ENCODE measurements at regions not wholly inside any gene's neighbourhood (a gene's known extent, or its start where the extent isn't known, plus 50 kb on each side); places are given as distances from the start of the nearest gene placed in this dataset.

- no peak for TF ChIP-seq REST (IDR thresholded peaks at IDR 0.05; ENCODE audit: insufficient read depth in 1 of 2, low read depth in 2 of 2, low read length in 1 of 2)
- no peak for TF ChIP-seq SIN3A (IDR thresholded peaks at IDR 0.05; ENCODE audit: borderline replicate concordance, insufficient read depth, low read depth, low read length)
- TF ChIP-seq POLR2AphosphoS5 (IDR thresholded peaks at IDR 0.05; ENCODE audit: low read depth, low read length) = no peak
- TF ChIP-seq CTCF (IDR thresholded peaks at IDR 0.05) = no peak
- no peak for TF ChIP-seq TCF7L2 (IDR thresholded peaks at IDR 0.05; ENCODE audit: low read depth, low read length)
- no peak overlapping the region for H3K4me3 ChIP-seq (ENCODE audit: low read depth in 2 of 2, low read length in 2 of 2)
- H3K9me3 ChIP-seq (ENCODE audit: control insufficient read depth, insufficient read depth, low read depth, low read length) = peaks cover 7% of the 10 kb centered on the region; the same call in 1 of the 2 replicates
- POLR2A ChIA-PET = no interaction called here
- intact Hi-C loops (cut with micrococcal nuclease; ENCODE audit: unreplicated experiment) (no loop called here), in situ Hi-C loops (cut with HindIII; ENCODE audit: low pct_unique_long_range_greater_than_20kb, low sequenced_read_pairs) (no loop called here)
- CTCF ChIA-PET = no interaction called here
- no peak for ATAC-seq
- no TSS peak for BruUV-seq (replicated peaks)
- no peak for DNase-seq (ENCODE audit: low read depth, low spot score)
- no peaks in the 10 kb centered on the region for H3K4me1 ChIP-seq (ENCODE audit: control insufficient read depth, insufficient read depth, low read length)
- H3K27me3 ChIP-seq (ENCODE audit: control insufficient read depth, insufficient read depth, low read length) = no peaks in the 10 kb centered on the region
- no peak overlapping the region for H3K27ac ChIP-seq (ENCODE audit: low read length)
- no peaks in the 10 kb centered on the region for H3K36me3 ChIP-seq (ENCODE audit: control insufficient read depth, insufficient read depth, low read length)
These were observed 164.1 kb upstream of the JAG1 start for GRCh38 chr20:10837901-10838300.

GRCh38 chr20:10842116-10842515 lies 168.3 kb upstream of the JAG1 start:
- ATAC-seq (no peak), DNase-seq (ENCODE audit: low read depth, low spot score) (no peak)
- no peaks in the 10 kb centered on the region for H3K27me3 ChIP-seq (ENCODE audit: control insufficient read depth, insufficient read depth, low read length)
- TF ChIP-seq CTCF (IDR thresholded peaks at IDR 0.05) = no peak
- TF ChIP-seq SIN3A (IDR thresholded peaks at IDR 0.05; ENCODE audit: borderline replicate concordance, insufficient read depth, low read depth, low read length) = no peak
- TF ChIP-seq TCF7L2 (IDR thresholded peaks at IDR 0.05; ENCODE audit: low read depth, low read length) = no peak
- no peak for TF ChIP-seq REST (IDR thresholded peaks at IDR 0.05; ENCODE audit: insufficient read depth in 1 of 2, low read depth in 2 of 2, low read length in 1 of 2)
- TF ChIP-seq POLR2AphosphoS5 (IDR thresholded peaks at IDR 0.05; ENCODE audit: low read depth, low read length) = no peak
- BruUV-seq (replicated peaks) = no TSS peak
- intact Hi-C loops (cut with micrococcal nuclease; ENCODE audit: unreplicated experiment) (no loop called here), in situ Hi-C loops (cut with HindIII; ENCODE audit: low pct_unique_long_range_greater_than_20kb, low sequenced_read_pairs) (no loop called here)
- ChIA-PET CTCF (no interaction called here), POLR2A (no interaction called here)
- no peak overlapping the region for H3K4me3 ChIP-seq (ENCODE audit: low read depth in 2 of 2, low read length in 2 of 2)
- H3K36me3 ChIP-seq (ENCODE audit: control insufficient read depth, insufficient read depth, low read length) = no peaks in the 10 kb centered on the region
- no peaks in the 10 kb centered on the region for H3K4me1 ChIP-seq (ENCODE audit: control insufficient read depth, insufficient read depth, low read length)
- no peak overlapping the region for H3K27ac ChIP-seq (ENCODE audit: low read length)
- peaks cover 7% of the 10 kb centered on the region; the same call in 1 of the 2 replicates for H3K9me3 ChIP-seq (ENCODE audit: control insufficient read depth, insufficient read depth, low read depth, low read length)

Measured in Panc1 (cell line).